ENCODE measurements at regions not wholly inside any gene's neighbourhood (a gene's known extent, or its start where the extent isn't known, plus 50 kb on each side); places are given as distances from the start of the nearest gene placed in this dataset.
"Not testable (repeated sequence)": the region's sequence is repeated elsewhere in the genome, so short reads cannot be mapped to it uniquely, and the experiment has no call there.

GRCh38 chr6:1445650-1446330 lies 56.4 kb downstream of the FOXF2 start:
- DNase-seq = no peak

GRCh38 chr6:1449896-1450295 lies 60.5 kb downstream of the FOXF2 start:
- no peak for DNase-seq

- no peak for DNase-seq
Measured at GRCh38 chr6:1453024-1453423, 63.6 kb downstream of the FOXF2 start.

- not testable (repeated sequence) for DNase-seq
Measured at GRCh38 chr6:1456816-1457215, 67.4 kb downstream of the FOXF2 start.

- DNase-seq = no peak
Measured at GRCh38 chr6:1461207-1461606, 71.8 kb downstream of the FOXF2 start.

- no peak for DNase-seq
Measured at GRCh38 chr6:1461736-1462135, 72.4 kb downstream of the FOXF2 start.

- no peak for DNase-seq
Measured at GRCh38 chr6:1463275-1463674, 73.9 kb downstream of the FOXF2 start.

- no peak for DNase-seq
Measured at GRCh38 chr6:1463751-1464426, 74.5 kb downstream of the FOXF2 start.

GRCh38 chr6:1464781-1465370 lies 75.5 kb downstream of the FOXF2 start:
- DNase-seq = no peak

GRCh38 chr6:1468126-1468525 lies 78.8 kb downstream of the FOXF2 start:
- no peak for DNase-seq

GRCh38 chr6:1470040-1470439 lies 80.7 kb downstream of the FOXF2 start:
- no peak for DNase-seq

- no peak for DNase-seq
Measured at GRCh38 chr6:1472643-1473042, 83.3 kb downstream of the FOXF2 start.

- DNase-seq = no peak
Measured at GRCh38 chr6:1473166-1473565, 83.8 kb downstream of the FOXF2 start.

- DNase-seq = no peak
Measured at GRCh38 chr6:1473598-1473997, 84.2 kb downstream of the FOXF2 start.

- DNase-seq = no peak
Measured at GRCh38 chr6:1474205-1474604, 84.8 kb downstream of the FOXF2 start.

- no peak for DNase-seq
Measured at GRCh38 chr6:1475174-1475573, 85.8 kb downstream of the FOXF2 start.

- no peak for DNase-seq
Measured at GRCh38 chr6:1477432-1478090, 88.2 kb downstream of the FOXF2 start.

- DNase-seq = not testable (repeated sequence)
Measured at GRCh38 chr6:1478163-1478826, 88.9 kb downstream of the FOXF2 start.

GRCh38 chr6:1479095-1479494 lies 89.7 kb downstream of the FOXF2 start:
- DNase-seq = no peak

GRCh38 chr6:1479601-1480221 lies 90.3 kb downstream of the FOXF2 start:
- DNase-seq = no peak

- DNase-seq = no peak
Measured at GRCh38 chr6:1481286-1481685, 91.9 kb downstream of the FOXF2 start.

- DNase-seq = no peak
Measured at GRCh38 chr6:1482381-1483166, 93.2 kb downstream of the FOXF2 start.

All from midbrain (tissue), 1 donor.